ENCODE measurements at regions not wholly inside any gene's neighbourhood (a gene's known extent, or its start where the extent isn't known, plus 50 kb on each side); places are given as distances from the start of the nearest gene placed in this dataset.

GRCh38 chr17:70024253-70024652 is 50.8 kb upstream of the KCNJ16 start:
- TF ChIP-seq CTCF (conservative IDR thresholded peaks at IDR 0.05) = no peak
- no peak overlapping the region for H3K27ac ChIP-seq
